Lung (tissue), 11 donors: ENCODE measurements at regions not wholly inside any gene's neighbourhood (a gene's known extent, or its start where the extent isn't known, plus 50 kb on each side); places are given as distances from the start of the nearest gene placed in this dataset.
A peak's percentile ranks its signal among the peaks of the same experiment; 100 is the strongest.

Experiments
- ATAC-seq: fragments of 200-7000 bp; cut with Tn5 transposase; one replicate; pipeline ENCODE4 v1.9.1; 2020; ENCODE audit warnings: moderate number of reproducible peaks; ENCODE audit not compliant: insufficient read depth, low FRiP score
- DNase-seq, 3 donors: peaks; one replicate each; pipeline ENCODE4 v3.0.0-alpha.2; 2013 to 2017
- H3K27ac ChIP-seq, 2 donors: one replicate each; pipeline ENCODE4 v1.5.1; 2013; ENCODE audit warnings: mild to moderate bottlenecking in 2 of 2, moderate library complexity in 2 of 2, control low read depth in 1 of 2, inconsistent platforms in 1 of 2, low read depth in 1 of 2, low read length in 1 of 2
- H3K27me3 ChIP-seq, 3 donors: one replicate each; pipeline ENCODE4 v1.5.1; 2013; ENCODE audit warnings: low read length in 2 of 3; ENCODE audit not compliant: control insufficient read depth in 3 of 3, insufficient read depth in 3 of 3
- H3K36me3 ChIP-seq, 4 donors: one replicate each; pipeline ENCODE4 v1.5.1; 2013; ENCODE audit warnings: low read length in 4 of 4, mild to moderate bottlenecking in 1 of 4, moderate library complexity in 1 of 4; ENCODE audit not compliant: control insufficient read depth in 4 of 4, insufficient read depth in 4 of 4
- H3K4me1 ChIP-seq, 5 donors: one replicate each; pipeline ENCODE4 v1.5.1; 2013; ENCODE audit warnings: low read length in 5 of 5, mild to moderate bottlenecking in 2 of 5, moderate library complexity in 1 of 5; ENCODE audit not compliant: control insufficient read depth in 5 of 5, insufficient read depth in 5 of 5
- H3K4me3 ChIP-seq: one replicate; pipeline ENCODE4 v1.5.1; 2013; ENCODE audit warnings: mild to moderate bottlenecking, control low read depth, moderate library complexity
- H3K9ac ChIP-seq, 2 donors: one replicate each; pipeline ENCODE4 v1.5.1; 2013; ENCODE audit warnings: low read length in 2 of 2, control low read depth in 1 of 2; ENCODE audit not compliant: insufficient read depth in 1 of 2
- H3K9me3 ChIP-seq, 4 donors: one replicate each; pipeline ENCODE4 v1.5.1; 2013; ENCODE audit warnings: low read length in 3 of 4, mild to moderate bottlenecking in 1 of 4, moderate library complexity in 1 of 4; ENCODE audit not compliant: control insufficient read depth in 4 of 4, insufficient read depth in 3 of 4
- WGBS, 2 donors: extraction: QIAGEN DNeasy Blood & Tissue Kit; methylation state at CpG; one replicate each; pipeline ENCODE4 v1.1.7; 2013; 5-methylcytosine and 5-hydroxymethylcytosine counted together
- TF ChIP-seq, protein P1 (sequence below): IDR thresholded peaks from 2 replicates; pipeline ENCODE4 v1.5.1; 2012; ENCODE audit warnings: mild to moderate bottlenecking; ENCODE audit errors: control extremely low read depth, extremely low read depth
- donor health status: control.
- donor health status: control.
- donor health status: Bipolar disorder and iron deficiency.
- donor health status: healthy.
- donor health status: DM: yes; HTN: yes; CAD: no.

DNA sequence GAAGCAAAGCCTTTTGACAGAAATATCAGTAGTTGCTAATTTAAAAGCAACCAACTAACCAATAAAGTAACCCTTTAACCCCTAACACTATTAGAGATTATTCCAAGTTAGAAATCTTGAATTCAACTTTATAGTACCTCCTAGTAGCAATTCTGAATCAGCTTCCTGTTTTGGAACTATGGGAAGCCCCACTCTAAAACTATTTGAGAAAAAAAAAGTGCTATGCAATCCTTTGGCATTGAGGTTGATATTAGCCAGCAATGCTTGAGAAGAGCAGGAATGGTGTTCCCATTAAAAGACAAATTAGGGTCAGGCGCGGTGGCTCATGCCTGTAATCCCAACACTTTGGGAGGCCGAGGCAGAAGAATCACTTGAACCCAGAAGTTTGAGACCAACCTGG, 306.2 kb upstream of the ZFP64 start:
- 93 to 96% methylated on average over 3 of the region's 3 CpGs for WGBS, 2 donors
- Histone ChIP-seq H3K36me3 (no peaks in the 10 kb centered on the region), H3K9ac (no peak overlapping the region), H3K9me3 (no peaks in the 10 kb centered on the region), H3K4me1 (peaks cover 0 to 13% (median 0%) of the 10 kb centered on the region in 5 donors), H3K4me3 (no peak overlapping the region), H3K27ac (no peak overlapping the region), H3K27me3 (peaks cover 0 to 8% (median 0%) of the 10 kb centered on the region in 3 donors)
- TF ChIP-seq, protein P1, sequence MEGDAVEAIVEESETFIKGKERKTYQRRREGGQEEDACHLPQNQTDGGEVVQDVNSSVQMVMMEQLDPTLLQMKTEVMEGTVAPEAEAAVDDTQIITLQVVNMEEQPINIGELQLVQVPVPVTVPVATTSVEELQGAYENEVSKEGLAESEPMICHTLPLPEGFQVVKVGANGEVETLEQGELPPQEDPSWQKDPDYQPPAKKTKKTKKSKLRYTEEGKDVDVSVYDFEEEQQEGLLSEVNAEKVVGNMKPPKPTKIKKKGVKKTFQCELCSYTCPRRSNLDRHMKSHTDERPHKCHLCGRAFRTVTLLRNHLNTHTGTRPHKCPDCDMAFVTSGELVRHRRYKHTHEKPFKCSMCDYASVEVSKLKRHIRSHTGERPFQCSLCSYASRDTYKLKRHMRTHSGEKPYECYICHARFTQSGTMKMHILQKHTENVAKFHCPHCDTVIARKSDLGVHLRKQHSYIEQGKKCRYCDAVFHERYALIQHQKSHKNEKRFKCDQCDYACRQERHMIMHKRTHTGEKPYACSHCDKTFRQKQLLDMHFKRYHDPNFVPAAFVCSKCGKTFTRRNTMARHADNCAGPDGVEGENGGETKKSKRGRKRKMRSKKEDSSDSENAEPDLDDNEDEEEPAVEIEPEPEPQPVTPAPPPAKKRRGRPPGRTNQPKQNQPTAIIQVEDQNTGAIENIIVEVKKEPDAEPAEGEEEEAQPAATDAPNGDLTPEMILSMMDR, result no peak
- DNase-seq (no peak), ATAC-seq (no peak)

DNA sequence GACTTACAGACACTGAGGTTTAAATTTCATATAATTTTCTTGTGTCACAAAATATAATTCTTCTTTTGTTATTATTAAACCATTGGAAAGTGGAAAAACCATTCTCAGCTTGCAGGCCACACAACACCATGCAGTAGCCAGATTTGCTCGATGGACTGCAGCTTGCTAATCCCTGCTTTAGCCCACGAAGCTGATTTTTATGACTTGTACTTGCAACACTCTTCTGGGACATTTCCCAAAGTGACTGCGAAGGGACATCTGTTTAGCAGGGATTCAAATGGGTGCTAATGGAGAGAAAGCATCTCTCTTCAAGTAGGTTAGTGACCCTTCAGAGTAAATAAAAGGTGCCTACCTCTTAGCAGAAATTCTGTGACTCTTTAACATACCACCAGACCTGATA, 304.6 kb upstream of the ZFP64 start:
- Histone ChIP-seq H3K27me3 (peaks cover 0 to 8% (median 0%) of the 10 kb centered on the region in 3 donors), H3K4me3 (no peak overlapping the region), H3K4me1 (peaks cover 0 to 14% (median 0%) of the 10 kb centered on the region in 5 donors), H3K27ac (no peak overlapping the region), H3K9ac (no peak overlapping the region), H3K9me3 (no peaks in the 10 kb centered on the region), H3K36me3 (no peaks in the 10 kb centered on the region)
- DNase-seq (peak in 1 of 3 donors; percentile 32), ATAC-seq (no peak)
- 84 to 85% methylated on average over 3 of the region's 3 CpGs for WGBS, 2 donors
- TF ChIP-seq, protein P1, result no peak

DNA sequence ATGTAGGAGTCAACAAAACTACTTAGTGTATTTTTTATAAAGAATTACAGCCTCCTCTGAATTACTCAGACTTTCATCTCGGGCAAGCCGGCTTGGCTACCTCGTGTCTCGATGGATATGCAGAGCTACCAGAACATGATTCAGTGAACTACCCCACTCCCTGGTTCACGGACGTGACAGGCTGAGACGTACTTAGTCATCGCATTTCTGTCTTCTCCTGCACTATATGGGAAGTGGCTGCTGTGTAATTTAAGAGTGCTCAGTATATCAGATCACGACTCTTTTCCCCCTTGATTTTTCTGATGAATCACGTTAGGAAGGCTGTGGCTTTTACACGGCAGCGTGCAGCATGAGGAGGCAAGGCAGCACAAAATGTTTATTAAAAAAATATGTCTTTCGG, 302.7 kb upstream of the ZFP64 start:
- no peak for DNase-seq
- Histone ChIP-seq H3K36me3 (no peaks in the 10 kb centered on the region), H3K27ac (no peak overlapping the region), H3K4me3 (no peak overlapping the region), H3K27me3 (peaks cover 0 to 8% (median 0%) of the 10 kb centered on the region in 3 donors), H3K4me1 (peaks cover 0 to 14% (median 0%) of the 10 kb centered on the region in 5 donors), H3K9ac (peak overlapping the region in 1 of 2 donors; percentile 43), H3K9me3 (no peaks in the 10 kb centered on the region)
- 15 to 26% methylated on average over 13 of the region's 13 CpGs for WGBS, 2 donors
- TF ChIP-seq, protein P1, result no peak
- peak; percentile 40 for ATAC-seq

DNA sequence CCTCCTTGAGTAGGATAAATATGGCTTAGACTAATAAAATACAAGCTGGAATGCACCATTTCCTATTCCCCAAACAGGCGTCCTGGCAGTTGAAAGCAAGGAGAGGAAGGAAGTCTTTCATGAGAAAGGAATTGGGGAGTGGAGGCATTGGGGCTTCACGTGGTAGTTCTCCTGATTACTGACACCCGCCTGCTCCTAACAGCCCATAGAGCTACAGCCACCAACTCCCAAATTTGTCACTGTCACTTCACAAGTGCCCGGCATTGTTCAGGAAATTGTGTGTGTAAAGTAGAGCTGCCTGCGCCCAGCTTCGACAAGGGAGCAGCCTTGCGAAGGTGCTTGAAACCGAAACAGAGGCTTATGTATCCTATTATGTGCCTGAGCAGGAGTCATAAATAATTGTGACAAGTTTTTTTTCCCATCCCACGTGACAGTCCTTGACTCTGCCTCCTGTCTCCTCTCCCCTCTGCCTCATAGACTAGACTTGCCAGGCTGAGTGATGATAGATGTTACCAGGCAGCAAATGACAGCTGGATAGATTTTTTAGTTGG, 301.7 kb upstream of the ZFP64 start:
- TF ChIP-seq, protein P1, result no peak
- no peak overlapping the region for H3K9ac ChIP-seq
- DNase-seq, result peak; percentile 23 to 73 (median 46)
- no peaks in the 10 kb centered on the region for H3K36me3 ChIP-seq
- peaks cover 0 to 14% (median 0%) of the 10 kb centered on the region in 5 donors for H3K4me1 ChIP-seq
- peaks cover 0 to 8% (median 0%) of the 10 kb centered on the region in 3 donors for H3K27me3 ChIP-seq
- H3K9me3 ChIP-seq, result no peaks in the 10 kb centered on the region
- H3K27ac ChIP-seq, result no peak overlapping the region
- ATAC-seq, result peak; percentile 27
- 4 to 8% methylated on average over 9 of the region's 9 CpGs for WGBS, 2 donors
- no peak overlapping the region for H3K4me3 ChIP-seq
